SK-N-SH (cell line): ENCODE measurements at regions not wholly inside any gene's neighbourhood (a gene's known extent, or its start where the extent isn't known, plus 50 kb on each side); places are given as distances from the start of the nearest gene placed in this dataset.

Experiments
- EP300 ChIP-seq, 2 experiments: IDR thresholded peaks; 2 replicates each; pipeline versions ENCODE4 v1.4.0 to v1.6.1; 2012; ENCODE audit warnings: borderline replicate concordance in 1 of 2, low read depth in 1 of 2, low read length in 1 of 2
- NFIC ChIP-seq: IDR thresholded peaks from 2 replicates; pipeline ENCODE4 v1.4.0; 2012; ENCODE audit warnings: borderline replicate concordance
- POLR2AphosphoS5 ChIP-seq: IDR thresholded peaks from 2 replicates; pipeline ENCODE4 v1.6.1; 2012; ENCODE audit warnings: low read depth, low read length
- SIN3A ChIP-seq: IDR thresholded peaks from 2 replicates; pipeline ENCODE4 v1.6.1; 2012; ENCODE audit warnings: low read depth, mild to moderate bottlenecking, low read length, moderate library complexity, borderline replicate concordance
- TAF1 ChIP-seq: IDR thresholded peaks from 2 replicates; pipeline ENCODE4 v1.6.1; 2012; ENCODE audit warnings: low read depth, mild to moderate bottlenecking, low read length, moderate library complexity, borderline replicate concordance
- TCF12 ChIP-seq: IDR thresholded peaks from 2 replicates; pipeline ENCODE4 v1.4.0; 2012
- YY1 ChIP-seq: IDR thresholded peaks from 2 replicates; pipeline ENCODE4 v1.4.0; 2012; ENCODE audit warnings: low read depth, mild to moderate bottlenecking
- TF ChIP-seq, protein P1 (sequence below): fragments of 200-600 bp; sonication (generic); IDR thresholded peaks from 2 replicates; pipeline ENCODE4 v1.6.1; 2017; ENCODE audit warnings: antibody characterized with exemption, mild to moderate bottlenecking, moderate library complexity
- TF ChIP-seq, protein P2 (sequence below): IDR thresholded peaks from 2 replicates; pipeline ENCODE4 v1.6.1; 2012; ENCODE audit warnings: mild to moderate bottlenecking, low read depth, low read length, moderate library complexity
- TF ChIP-seq, protein P3 (sequence below): IDR thresholded peaks from 2 replicates; pipeline ENCODE4; 2012

DNA sequence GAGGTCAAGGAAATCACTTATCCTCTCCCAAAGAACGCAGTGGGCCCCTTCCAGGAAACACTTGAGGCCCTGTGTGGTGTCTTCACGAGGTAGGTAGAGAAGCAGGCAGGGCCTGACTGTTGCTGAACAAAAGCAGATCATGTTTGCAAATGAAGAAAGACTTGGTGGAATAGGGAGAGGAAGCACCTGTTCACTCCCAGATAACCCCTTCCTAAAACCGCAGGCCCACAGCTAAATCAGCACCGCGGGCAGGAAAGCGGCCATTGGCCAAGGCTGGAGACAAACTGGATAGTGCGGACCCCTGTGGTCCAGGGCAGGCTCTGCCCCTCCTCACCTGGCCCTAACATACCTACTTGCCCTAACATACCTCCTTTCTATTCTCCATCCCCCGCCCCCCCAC is 64.9 kb upstream of the KLHL29 start:
- TF ChIP-seq SIN3A (no peak), EP300 (IDR thresholded peaks at IDR 0.05; ENCODE audit: borderline replicate concordance in 1 of 2, low read depth in 1 of 2, low read length in 1 of 2) (no peak), YY1 (no peak), POLR2AphosphoS5 (no peak), NFIC (no peak), TAF1 (no peak), TCF12 (no peak)
- TF ChIP-seq, protein P1, sequence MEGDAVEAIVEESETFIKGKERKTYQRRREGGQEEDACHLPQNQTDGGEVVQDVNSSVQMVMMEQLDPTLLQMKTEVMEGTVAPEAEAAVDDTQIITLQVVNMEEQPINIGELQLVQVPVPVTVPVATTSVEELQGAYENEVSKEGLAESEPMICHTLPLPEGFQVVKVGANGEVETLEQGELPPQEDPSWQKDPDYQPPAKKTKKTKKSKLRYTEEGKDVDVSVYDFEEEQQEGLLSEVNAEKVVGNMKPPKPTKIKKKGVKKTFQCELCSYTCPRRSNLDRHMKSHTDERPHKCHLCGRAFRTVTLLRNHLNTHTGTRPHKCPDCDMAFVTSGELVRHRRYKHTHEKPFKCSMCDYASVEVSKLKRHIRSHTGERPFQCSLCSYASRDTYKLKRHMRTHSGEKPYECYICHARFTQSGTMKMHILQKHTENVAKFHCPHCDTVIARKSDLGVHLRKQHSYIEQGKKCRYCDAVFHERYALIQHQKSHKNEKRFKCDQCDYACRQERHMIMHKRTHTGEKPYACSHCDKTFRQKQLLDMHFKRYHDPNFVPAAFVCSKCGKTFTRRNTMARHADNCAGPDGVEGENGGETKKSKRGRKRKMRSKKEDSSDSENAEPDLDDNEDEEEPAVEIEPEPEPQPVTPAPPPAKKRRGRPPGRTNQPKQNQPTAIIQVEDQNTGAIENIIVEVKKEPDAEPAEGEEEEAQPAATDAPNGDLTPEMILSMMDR, result no peak
- TF ChIP-seq, protein P2, sequence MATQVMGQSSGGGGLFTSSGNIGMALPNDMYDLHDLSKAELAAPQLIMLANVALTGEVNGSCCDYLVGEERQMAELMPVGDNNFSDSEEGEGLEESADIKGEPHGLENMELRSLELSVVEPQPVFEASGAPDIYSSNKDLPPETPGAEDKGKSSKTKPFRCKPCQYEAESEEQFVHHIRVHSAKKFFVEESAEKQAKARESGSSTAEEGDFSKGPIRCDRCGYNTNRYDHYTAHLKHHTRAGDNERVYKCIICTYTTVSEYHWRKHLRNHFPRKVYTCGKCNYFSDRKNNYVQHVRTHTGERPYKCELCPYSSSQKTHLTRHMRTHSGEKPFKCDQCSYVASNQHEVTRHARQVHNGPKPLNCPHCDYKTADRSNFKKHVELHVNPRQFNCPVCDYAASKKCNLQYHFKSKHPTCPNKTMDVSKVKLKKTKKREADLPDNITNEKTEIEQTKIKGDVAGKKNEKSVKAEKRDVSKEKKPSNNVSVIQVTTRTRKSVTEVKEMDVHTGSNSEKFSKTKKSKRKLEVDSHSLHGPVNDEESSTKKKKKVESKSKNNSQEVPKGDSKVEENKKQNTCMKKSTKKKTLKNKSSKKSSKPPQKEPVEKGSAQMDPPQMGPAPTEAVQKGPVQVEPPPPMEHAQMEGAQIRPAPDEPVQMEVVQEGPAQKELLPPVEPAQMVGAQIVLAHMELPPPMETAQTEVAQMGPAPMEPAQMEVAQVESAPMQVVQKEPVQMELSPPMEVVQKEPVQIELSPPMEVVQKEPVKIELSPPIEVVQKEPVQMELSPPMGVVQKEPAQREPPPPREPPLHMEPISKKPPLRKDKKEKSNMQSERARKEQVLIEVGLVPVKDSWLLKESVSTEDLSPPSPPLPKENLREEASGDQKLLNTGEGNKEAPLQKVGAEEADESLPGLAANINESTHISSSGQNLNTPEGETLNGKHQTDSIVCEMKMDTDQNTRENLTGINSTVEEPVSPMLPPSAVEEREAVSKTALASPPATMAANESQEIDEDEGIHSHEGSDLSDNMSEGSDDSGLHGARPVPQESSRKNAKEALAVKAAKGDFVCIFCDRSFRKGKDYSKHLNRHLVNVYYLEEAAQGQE, result no peak
- TF ChIP-seq, protein P3, sequence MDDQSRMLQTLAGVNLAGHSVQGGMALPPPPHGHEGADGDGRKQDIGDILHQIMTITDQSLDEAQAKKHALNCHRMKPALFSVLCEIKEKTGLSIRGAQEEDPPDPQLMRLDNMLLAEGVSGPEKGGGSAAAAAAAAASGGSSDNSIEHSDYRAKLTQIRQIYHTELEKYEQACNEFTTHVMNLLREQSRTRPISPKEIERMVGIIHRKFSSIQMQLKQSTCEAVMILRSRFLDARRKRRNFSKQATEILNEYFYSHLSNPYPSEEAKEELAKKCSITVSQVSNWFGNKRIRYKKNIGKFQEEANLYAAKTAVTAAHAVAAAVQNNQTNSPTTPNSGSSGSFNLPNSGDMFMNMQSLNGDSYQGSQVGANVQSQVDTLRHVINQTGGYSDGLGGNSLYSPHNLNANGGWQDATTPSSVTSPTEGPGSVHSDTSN, result no peak
